Right lobe of liver (tissue), 6 donors: ENCODE measurements at regions not wholly inside any gene's neighbourhood (a gene's known extent, or its start where the extent isn't known, plus 50 kb on each side); places are given as distances from the start of the nearest gene placed in this dataset.

Experiments used
- ATAC-seq, 4 donors: fragments of 200-7000 bp; cut with Tn5 transposase; one replicate each; pipeline ENCODE4 v1.9.1; 2020; ENCODE audit warnings: mild to moderate bottlenecking in 4 of 4, moderate library complexity in 4 of 4
- DNase-seq, 3 donors: peaks; one replicate each; pipeline ENCODE4 v3.0.0-alpha.2; 2020
- H3K27ac ChIP-seq, 3 donors: fragments of 200-600 bp; one replicate each; pipeline ENCODE4 v1.8.0; 2022
- H3K27me3 ChIP-seq, 2 donors: fragments of 200-600 bp; one replicate each; pipeline ENCODE4 v1.8.0; 2022
- H3K36me3 ChIP-seq, 4 donors: fragments of 200-600 bp; sonication (generic) in 1 of 4; one replicate each; pipeline versions ENCODE4 v1.5.1 to v1.8.0; 2017 to 2022; ENCODE audit warnings: control low read depth in 1 of 4
- H3K4me1 ChIP-seq, 4 donors: fragments of 200-600 bp; sonication (generic) in 1 of 4; one replicate each; pipeline versions ENCODE4 v1.5.1 to v1.8.0; 2017 to 2022; ENCODE audit warnings: control low read depth in 1 of 4
- H3K4me3 ChIP-seq, 3 donors: fragments of 200-600 bp; one replicate each; pipeline ENCODE4 v1.8.0; 2022
- H3K9me3 ChIP-seq, 4 donors: fragments of 200-600 bp; sonication (generic) in 1 of 4; one replicate each; pipeline versions ENCODE4 v1.5.1 to v1.8.0; 2017 to 2022; ENCODE audit warnings: control low read depth in 1 of 4
- CTCF ChIP-seq, 4 donors: fragments of 200-600 bp in 3 of 4; fragments of 450-650 bp in 1 of 4; IDR thresholded peaks; one replicate each; pipeline versions ENCODE4 v1.5.1 to v1.8.0; 2016 to 2022; ENCODE audit warnings: antibody characterized with exemption in 4 of 4, mild to moderate bottlenecking in 2 of 4
- POLR2A ChIP-seq: fragments of 450-650 bp; IDR thresholded peaks from one replicate; pipeline ENCODE4 v1.6.1; 2017; ENCODE audit warnings: antibody characterized with exemption, mild to moderate bottlenecking
- WGBS: methylation state at CpG from one replicate; pipeline ENCODE4 v1.1.6; 2018; ENCODE audit warnings: low coverage, low lambda C conversion rate; ENCODE audit not compliant: insufficient coverage; ENCODE audit errors: missing lambda C conversion rate; 5-methylcytosine and 5-hydroxymethylcytosine counted together
- intact Hi-C, 2 donors: fragments of 100-400 bp; cut with DNase I; formaldehyde crosslinking; loops; one replicate each; pipeline versions ENCODE4 v1.11.2 to v1.14.1; 2022
- donor health status: DM: no; HTN: yes; CAD: no.
- donor health status: DM: no; HTN: no; CAD: no.
- donor health status: DM: no; HTN: no; CAD: no.
- donor health status: DM: no; HTN: yes; CAD: no.
- donor health status: DM: no; HTN: yes; CAD: no.

- 74% methylated on average over 10 of the region's 11 CpGs for WGBS
- Histone ChIP-seq H3K9me3 (no peaks in the 10 kb centered on the region), H3K36me3 (no peaks in the 10 kb centered on the region), H3K27ac (no peak overlapping the region), H3K27me3 (no peaks in the 10 kb centered on the region), H3K4me3 (no peak overlapping the region), H3K4me1 (no peaks in the 10 kb centered on the region)
- DNase-seq (no peak), ATAC-seq (peak in 3 of 4 donors; percentile 53 to 70 (median 69))
- no peak for TF ChIP-seq POLR2A
- TF ChIP-seq CTCF (IDR thresholded peaks at IDR 0.05) = no peak
- intact Hi-C loops = no loop called here
Measured at GRCh38 chr2:42867093-42868065, 75.0 kb upstream of the HAAO start.

GRCh38 chr2:42865884-42866881, 73.8 kb upstream of the HAAO start:
- ATAC-seq (peak in 3 of 4 donors; percentile 11 to 38 (median 30)), DNase-seq (no peak)
- Histone ChIP-seq H3K4me3 (no peak overlapping the region), H3K27ac (peak overlapping the region in 1 of 3 donors; percentile 6), H3K36me3 (no peaks in the 10 kb centered on the region), H3K9me3 (no peaks in the 10 kb centered on the region), H3K27me3 (no peaks in the 10 kb centered on the region), H3K4me1 (no peaks in the 10 kb centered on the region)
- 85% methylated on average over 7 of the region's 15 CpGs for WGBS
- TF ChIP-seq POLR2A (no peak), CTCF (IDR thresholded peaks at IDR 0.05) (no peak)
- intact Hi-C loops = no loop called here

GRCh38 chr2:42864641-42865280, 72.4 kb upstream of the HAAO start:
- no peak for ATAC-seq
- Histone ChIP-seq H3K27me3 (no peaks in the 10 kb centered on the region), H3K4me3 (no peak overlapping the region), H3K9me3 (no peaks in the 10 kb centered on the region), H3K27ac (no peak overlapping the region), H3K36me3 (no peaks in the 10 kb centered on the region), H3K4me1 (no peaks in the 10 kb centered on the region)
- no peak for TF ChIP-seq POLR2A
- TF ChIP-seq CTCF (IDR thresholded peaks at IDR 0.05) = no peak
- DNase-seq = no peak
- intact Hi-C loops = no loop called here
- WGBS = 80% methylated on average over 6 of the region's 8 CpGs

- 64% methylated on average over 2 of the region's 6 CpGs for WGBS
- TF ChIP-seq CTCF (IDR thresholded peaks at IDR 0.05) (no peak), POLR2A (no peak)
- no peak for ATAC-seq
- Histone ChIP-seq H3K4me1 (no peaks in the 10 kb centered on the region), H3K36me3 (no peaks in the 10 kb centered on the region), H3K27ac (no peak overlapping the region), H3K27me3 (no peaks in the 10 kb centered on the region), H3K9me3 (no peaks in the 10 kb centered on the region), H3K4me3 (no peak overlapping the region)
- intact Hi-C loops = no loop called here
- DNase-seq = no peak
Measured at GRCh38 chr2:42864222-42864621, 71.8 kb upstream of the HAAO start.
